SK-N-SH (cell line): ENCODE measurements at regions not wholly inside any gene's neighbourhood (a gene's known extent, or its start where the extent isn't known, plus 50 kb on each side); places are given as distances from the start of the nearest gene placed in this dataset.

ENCODE experiments used
- CTCF ChIA-PET: fragments of 300-600, 350-600 bp; formaldehyde crosslinking; extraction: SDS; loops from one replicate; lab custom pipeline; 2021; lab: Yijun Ruan, JAX
- POLR2A ChIA-PET: fragments of 350-600 bp; sonication (Branson Sonifier 250); formaldehyde crosslinking; extraction: SDS; loops from one replicate; lab custom pipeline; 2020; ENCODE audit warnings: antibody characterized with exemption, inconsistent platforms; lab: Yijun Ruan, JAX
- DNase-seq: peaks from one replicate; pipeline ENCODE4 v3.0.0; 2012
- H2AFZ ChIP-seq: fragments of 200-600 bp; sonication (generic); 2 replicates; pipeline ENCODE4 v1.8.1; 2016; ENCODE audit warnings: antibody characterized with exemption, mild to moderate bottlenecking, low read depth
- H3F3A ChIP-seq: fragments of 200-600 bp; sonication (generic); replicated peaks from 2 replicates; pipeline ENCODE3; 2016; ENCODE audit warnings: antibody characterized with exemption, mild to moderate bottlenecking; ENCODE audit not compliant: insufficient read depth
- H3K27ac ChIP-seq, 2 experiments: fragments of 200-500 bp in 1 of 2; fragments of 200-600 bp in 1 of 2; sonication (Bioruptor generic) in 1 of 2; sonication (generic), shearing (Covaris generic) in 1 of 2; 2 replicates each; pipeline versions ENCODE4 v1.5.1 to v1.6.1; 2014 to 2016; ENCODE audit warnings: low read depth in 2 of 2, inconsistent platforms in 1 of 2, low read length in 1 of 2, mild to moderate bottlenecking in 1 of 2, mixed read lengths in 1 of 2
- H3K27me3 ChIP-seq: fragments of 200-600 bp; sonication (generic), shearing (Covaris generic); 2 replicates; pipeline ENCODE4 v1.6.1; 2016; ENCODE audit warnings: mixed run types; ENCODE audit not compliant: insufficient read depth
- H3K36me3 ChIP-seq, 2 experiments: fragments of 200-500 bp in 1 of 2; fragments of 200-600 bp in 1 of 2; sonication (Bioruptor generic) in 1 of 2; sonication (generic) in 1 of 2; replicated peaks in 1 of 2; 2 replicates each; pipeline versions ENCODE3 to v1.5.1; 2014 to 2016; ENCODE audit warnings: low read length in 1 of 2, mild to moderate bottlenecking in 1 of 2; ENCODE audit not compliant: insufficient read depth in 2 of 2, control insufficient read depth in 1 of 2
- H3K4me1 ChIP-seq, 2 experiments: fragments of 200-500 bp in 1 of 2; fragments of 200-600 bp in 1 of 2; sonication (Bioruptor generic) in 1 of 2; sonication (generic), shearing (Covaris generic) in 1 of 2; 2 replicates each; pipeline versions ENCODE4 v1.5.1 to v1.6.1; 2014 to 2016; ENCODE audit warnings: low read depth in 1 of 2, low read length in 1 of 2, mixed run types in 1 of 2; ENCODE audit not compliant: insufficient read depth in 2 of 2, control insufficient read depth in 1 of 2
- H3K4me2 ChIP-seq: fragments of 200-600 bp; sonication (generic), shearing (Covaris generic); 2 replicates; pipeline ENCODE4 v1.6.1; 2017; ENCODE audit warnings: mixed run types
- H3K4me3 ChIP-seq, 2 experiments: fragments of 200-500 bp in 1 of 2; fragments of 200-600 bp in 1 of 2; sonication (Bioruptor generic) in 1 of 2; sonication (generic), shearing (Covaris generic) in 1 of 2; 2 replicates each; pipeline versions ENCODE4 v1.5.1 to v1.8.1; 2014 to 2016; ENCODE audit warnings: low read depth in 2 of 2, inconsistent platforms in 1 of 2, low read length in 1 of 2, mild to moderate bottlenecking in 1 of 2, mixed read lengths in 1 of 2, moderate library complexity in 1 of 2
- H3K79me2 ChIP-seq: fragments of 200-600 bp; sonication (generic); 2 replicates; pipeline ENCODE4 v1.8.1; 2017; ENCODE audit warnings: mild to moderate bottlenecking; ENCODE audit not compliant: insufficient read depth
- H3K9ac ChIP-seq: fragments of 200-600 bp; sonication (generic); 2 replicates; pipeline ENCODE4 v1.6.1; 2017; ENCODE audit warnings: mixed run types
- H3K9me2 ChIP-seq: fragments of 200-600 bp; sonication (generic); 2 replicates; pipeline ENCODE4 v1.6.1; 2017; ENCODE audit warnings: mixed run types
- H3K9me3 ChIP-seq: fragments of 200-600 bp; sonication (generic); 2 replicates; pipeline ENCODE4 v1.6.1; 2017; ENCODE audit warnings: mixed run types, mild to moderate bottlenecking, moderate library complexity
- H4K20me1 ChIP-seq: fragments of 200-600 bp; sonication (generic); 2 replicates; pipeline ENCODE4 v1.6.1; 2017; ENCODE audit warnings: mild to moderate bottlenecking, mixed run types; ENCODE audit not compliant: insufficient read depth
- CHD2 ChIP-seq: fragments of 150-350 bp; IDR thresholded peaks from 2 replicates; pipeline ENCODE4 v1.6.1; 2018; ENCODE audit warnings: low read length; ENCODE audit not compliant: partially characterized antibody
- FOXM1 ChIP-seq: IDR thresholded peaks from 2 replicates; pipeline ENCODE4 v1.4.0; 2012; ENCODE audit warnings: low read depth, mild to moderate bottlenecking
- GABPA ChIP-seq: IDR thresholded peaks from 2 replicates; pipeline ENCODE4 v1.4.0; 2012; ENCODE audit warnings: low read depth, mild to moderate bottlenecking
- MXI1 ChIP-seq: IDR thresholded peaks from 2 replicates; pipeline ENCODE4 v1.6.1; 2012; ENCODE audit warnings: mild to moderate bottlenecking, low read depth, low read length, improper control_type of control experiment
- NFIC ChIP-seq: IDR thresholded peaks from 2 replicates; pipeline ENCODE4 v1.4.0; 2012; ENCODE audit warnings: borderline replicate concordance
- POLR2AphosphoS5 ChIP-seq: IDR thresholded peaks from 2 replicates; pipeline ENCODE4 v1.6.1; 2012; ENCODE audit warnings: low read depth, low read length
- RAD21 ChIP-seq: IDR thresholded peaks from 2 replicates; pipeline ENCODE4 v1.6.1; 2012; ENCODE audit warnings: mild to moderate bottlenecking, low read length
- REST ChIP-seq: IDR thresholded peaks from 2 replicates; pipeline ENCODE4 v1.6.1; 2012; ENCODE audit warnings: mild to moderate bottlenecking, low read depth, low read length, moderate library complexity
- RFX5 ChIP-seq: IDR thresholded peaks from 2 replicates; pipeline ENCODE4 v1.6.1; 2012; ENCODE audit warnings: mild to moderate bottlenecking, improper control_type of control experiment, low read length
- RXRA ChIP-seq: IDR thresholded peaks from 2 replicates; pipeline ENCODE4 v1.4.0; 2012; ENCODE audit warnings: low read depth, mild to moderate bottlenecking, borderline replicate concordance
- TEAD4 ChIP-seq: IDR thresholded peaks from 2 replicates; pipeline ENCODE4 v1.4.0; 2012; ENCODE audit warnings: mild to moderate bottlenecking, borderline replicate concordance; ENCODE audit not compliant: insufficient read depth
- ZBTB33 ChIP-seq: IDR thresholded peaks from 2 replicates; pipeline ENCODE4 v1.4.0; 2012; ENCODE audit warnings: low read depth, borderline replicate concordance
- WGBS: methylation state at CpG from one replicate; pipeline ENCODE4 v1.1.6; 2017; ENCODE audit warnings: low lambda C conversion rate; 5-methylcytosine and 5-hydroxymethylcytosine counted together
- TF ChIP-seq, protein P1 (sequence below): IDR thresholded peaks from 2 replicates; pipeline ENCODE4 v1.4.0; 2012; ENCODE audit warnings: low read depth, borderline replicate concordance

GRCh38 chr9:120327322-120327721 is 252.6 kb downstream of the CDK5RAP2 start (continued):
- TF ChIP-seq ZBTB33 (no peak), TEAD4 (no peak), RXRA (no peak), RFX5 (no peak), REST (no peak), GABPA (no peak)
- TF ChIP-seq, protein P1, sequence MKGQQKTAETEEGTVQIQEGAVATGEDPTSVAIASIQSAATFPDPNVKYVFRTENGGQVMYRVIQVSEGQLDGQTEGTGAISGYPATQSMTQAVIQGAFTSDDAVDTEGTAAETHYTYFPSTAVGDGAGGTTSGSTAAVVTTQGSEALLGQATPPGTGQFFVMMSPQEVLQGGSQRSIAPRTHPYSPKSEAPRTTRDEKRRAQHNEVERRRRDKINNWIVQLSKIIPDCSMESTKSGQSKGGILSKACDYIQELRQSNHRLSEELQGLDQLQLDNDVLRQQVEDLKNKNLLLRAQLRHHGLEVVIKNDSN: no peak
- TF ChIP-seq, all 33 proteins: peak for 0

DNA sequence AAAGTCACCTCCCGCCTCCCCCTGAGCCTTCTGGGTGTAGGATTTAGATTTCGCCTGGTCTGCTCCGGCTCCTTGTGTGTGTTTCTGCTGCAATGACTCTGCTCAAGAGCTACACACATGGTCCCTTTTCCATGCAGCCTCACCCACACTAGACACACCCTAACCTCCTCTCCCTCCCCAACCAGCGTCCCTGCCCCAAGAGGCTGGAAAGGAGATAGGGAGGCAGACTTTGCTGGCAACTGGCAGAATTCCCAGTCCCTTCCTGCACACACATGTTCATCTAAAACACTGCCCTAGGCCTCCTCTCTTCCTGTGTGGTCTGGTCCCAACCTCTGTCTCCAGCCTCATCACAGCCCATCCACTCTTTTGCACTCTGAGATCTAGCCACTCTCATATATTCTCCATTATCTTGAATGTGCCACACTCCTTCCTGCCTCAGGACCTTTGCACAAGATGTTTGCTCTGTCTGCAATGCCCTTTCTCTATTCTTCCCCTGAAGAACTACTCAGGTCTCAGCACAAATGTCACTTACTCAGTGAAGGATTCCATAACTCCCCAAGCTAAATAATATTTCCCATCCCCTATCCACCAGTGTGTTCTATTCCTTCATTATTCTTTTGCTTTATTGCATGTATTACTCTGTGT is 253.8 kb downstream of the CDK5RAP2 start:
- no peaks in the 10 kb centered on the region for H3K9me2 ChIP-seq
- no peaks in the 10 kb centered on the region for H3K36me3 ChIP-seq
- H2AFZ ChIP-seq: no peak overlapping the region
- no peaks in the 10 kb centered on the region for H4K20me1 ChIP-seq
- H3K4me2 ChIP-seq: no peak overlapping the region
- H3K4me1 ChIP-seq: peaks cover 0 to 19% of the 10 kb centered on the region in 2 experiments; a peak in 2 of 4 replicates
- peak overlapping the region in 1 of 2 experiments; percentile 92; a peak in 2 of 4 replicates for H3K27ac ChIP-seq
- no peak for DNase-seq
- no peaks in the 10 kb centered on the region for H3F3A ChIP-seq
- WGBS: 20% methylated on average over 4 of the region's 4 CpGs
- POLR2A ChIA-PET: no interaction called here
- no peaks in the 10 kb centered on the region for H3K79me2 ChIP-seq
- TF ChIP-seq POLR2AphosphoS5: no peak
- no peak for TF ChIP-seq FOXM1
- no peak for TF ChIP-seq CHD2
- TF ChIP-seq REST: no peak
- TF ChIP-seq, protein P1: no peak
- TF ChIP-seq NFIC: no peak
- TF ChIP-seq RAD21: no peak
- no peak for TF ChIP-seq GABPA
- no peak for TF ChIP-seq MXI1
- no peak overlapping the region for H3K9ac ChIP-seq
- no peaks in the 10 kb centered on the region for H3K9me3 ChIP-seq
- no peak overlapping the region for H3K4me3 ChIP-seq
- CTCF ChIA-PET: interaction anchor here (1.3 to 1.7 kb wide), 2 partner anchors 23 to 88 kb away, joined by 3 to 10 read pairs; no protein-coding TSS in a partner anchor
- no peaks in the 10 kb centered on the region for H3K27me3 ChIP-seq
